Suppressor macrophage treated with lipopolysaccharide for 1 hour (primary cell): ENCODE measurements at regions not wholly inside any gene's neighbourhood (a gene's known extent, or its start where the extent isn't known, plus 50 kb on each side); places are given as distances from the start of the nearest gene placed in this dataset.

Experiments
- DNase-seq, 3 donors: peaks; one replicate each; pipeline ENCODE4 v3.0.0-alpha.2; 2020 to 2022

DNA sequence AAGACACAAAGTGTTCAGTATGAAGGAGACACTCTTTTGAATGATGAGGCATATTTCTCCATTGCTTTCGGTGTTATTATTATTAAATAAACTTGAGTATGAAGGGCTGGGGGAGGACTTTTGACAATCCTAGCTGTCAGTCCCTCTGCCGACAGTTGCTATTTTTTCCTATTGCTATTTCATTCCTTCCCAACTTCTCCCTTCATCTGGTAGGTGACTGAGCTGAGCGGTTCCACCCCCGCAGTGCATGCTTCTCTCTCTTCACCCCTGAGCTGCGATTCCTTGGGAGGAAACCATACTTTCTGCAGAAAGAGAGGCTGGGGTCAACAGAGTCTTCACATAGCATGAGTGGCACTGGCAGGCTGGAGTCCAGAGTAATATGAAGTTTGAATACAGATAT, 261.2 kb upstream of the TAC1 start:
- no peak for DNase-seq

DNA sequence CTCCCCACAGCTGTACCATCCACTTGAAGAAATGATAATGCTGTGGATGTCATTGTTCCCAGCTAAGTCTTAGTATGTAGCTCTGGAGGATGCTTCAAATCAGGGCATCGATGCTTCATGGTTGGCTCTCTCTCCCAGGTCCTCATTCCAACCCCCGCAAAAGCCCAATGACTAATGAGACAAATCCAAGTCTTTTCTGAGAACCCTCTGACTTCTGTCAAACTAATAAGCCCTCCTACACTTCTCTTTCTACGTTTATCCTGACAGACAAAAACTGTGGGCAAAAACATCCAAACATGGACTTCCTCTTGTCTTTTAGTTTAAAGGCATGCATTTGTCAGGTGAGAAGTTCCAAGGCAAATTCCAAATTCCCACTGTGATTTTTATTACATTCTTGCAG, 260.4 kb upstream of the TAC1 start:
- no peak for DNase-seq

DNA sequence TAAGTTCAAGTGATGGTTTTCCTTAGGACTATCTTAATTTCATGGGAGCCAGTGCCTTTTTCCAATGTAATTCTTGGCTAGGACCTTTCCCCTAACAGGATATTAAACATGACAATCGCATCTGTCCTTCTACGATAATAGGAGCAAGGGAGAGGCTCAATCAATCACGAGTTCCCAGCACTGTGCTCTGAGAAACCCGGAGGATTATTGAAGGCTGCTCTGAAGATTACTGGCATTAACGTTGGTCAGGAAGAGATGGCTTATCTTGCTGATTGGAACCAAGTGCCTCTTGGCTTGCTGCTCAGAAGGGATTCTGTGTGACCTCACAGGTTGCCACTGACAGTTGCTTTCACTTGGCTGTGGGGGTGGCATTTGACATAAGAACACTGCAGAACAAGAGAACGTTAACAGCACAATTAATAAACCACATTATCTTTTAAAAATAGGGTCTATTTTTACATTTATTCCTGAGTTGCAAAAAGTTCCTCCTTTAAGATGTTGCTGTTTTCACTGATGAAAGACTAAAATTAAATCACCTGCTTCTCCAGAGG, 252.1 kb upstream of the TAC1 start:
- DNase-seq, result no peak

DNA sequence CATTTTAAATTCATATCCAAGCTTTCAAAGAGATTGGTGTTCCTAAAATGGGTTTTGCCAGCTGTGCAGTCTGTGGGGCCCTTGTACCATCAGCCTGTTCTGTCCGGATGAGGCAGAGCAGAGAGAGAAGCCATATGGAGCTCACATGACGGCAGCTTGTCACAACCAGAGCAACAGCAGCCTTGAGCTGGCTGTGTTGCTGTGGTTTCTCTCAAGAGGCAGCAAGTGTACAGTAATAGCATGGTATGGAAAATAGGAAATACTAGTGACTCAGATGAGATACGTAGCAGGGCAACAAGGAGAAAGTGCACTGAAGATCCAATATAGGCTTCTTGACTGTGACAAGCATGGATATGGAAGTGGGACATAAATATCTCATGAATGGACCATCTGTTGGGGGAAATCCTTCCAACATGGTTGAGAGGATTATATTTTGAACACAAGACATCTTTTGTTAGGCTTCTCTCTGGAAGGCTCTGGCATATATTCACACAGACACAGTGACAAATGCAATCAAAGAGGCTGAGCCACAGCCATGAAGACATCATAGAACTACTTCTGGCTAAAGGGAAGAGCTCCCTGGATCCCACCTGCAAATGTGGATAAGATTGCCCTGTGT, 251.0 kb upstream of the TAC1 start:
- no peak for DNase-seq

DNA sequence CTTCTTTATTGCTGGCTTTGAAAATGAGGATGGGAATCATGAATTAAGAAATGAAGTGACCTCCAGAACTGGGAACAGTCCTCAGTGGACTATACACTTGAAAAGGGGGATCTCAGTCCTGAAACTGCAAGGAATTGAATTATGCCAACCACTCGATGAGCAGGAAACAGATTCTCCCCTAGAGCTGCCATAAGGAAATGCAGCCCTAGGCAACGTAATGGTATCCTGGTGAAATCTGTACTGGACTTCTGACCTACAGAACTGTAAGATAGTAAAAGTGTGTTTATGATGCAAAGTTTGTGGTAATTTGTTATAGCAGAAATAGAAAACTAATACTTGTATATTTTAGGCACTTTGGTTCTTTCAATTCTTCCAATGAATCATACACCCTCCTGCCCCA, 236.4 kb upstream of the TAC1 start:
- no peak for DNase-seq

DNA sequence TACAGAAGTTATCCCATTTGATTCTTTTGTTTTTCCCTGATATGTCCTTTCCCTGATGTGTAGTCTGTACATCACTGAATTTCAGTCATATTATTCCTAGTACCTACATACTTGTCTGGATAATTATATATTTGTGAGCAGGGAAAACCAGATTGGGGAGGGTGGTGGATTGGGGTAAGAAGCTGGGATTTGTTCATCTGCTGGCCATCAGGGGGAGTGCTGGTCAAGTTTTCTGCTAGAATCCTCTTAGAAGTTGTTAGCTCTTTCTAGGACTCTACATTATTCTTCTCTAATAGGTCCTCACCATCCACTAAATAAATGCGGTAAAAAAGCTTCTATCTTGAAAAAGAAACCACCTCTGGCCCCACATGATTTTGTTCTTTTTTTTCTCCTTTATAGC, 232.7 kb upstream of the TAC1 start:
- peak in 2 of 3 donors; percentile 1 to 13 for DNase-seq

DNA sequence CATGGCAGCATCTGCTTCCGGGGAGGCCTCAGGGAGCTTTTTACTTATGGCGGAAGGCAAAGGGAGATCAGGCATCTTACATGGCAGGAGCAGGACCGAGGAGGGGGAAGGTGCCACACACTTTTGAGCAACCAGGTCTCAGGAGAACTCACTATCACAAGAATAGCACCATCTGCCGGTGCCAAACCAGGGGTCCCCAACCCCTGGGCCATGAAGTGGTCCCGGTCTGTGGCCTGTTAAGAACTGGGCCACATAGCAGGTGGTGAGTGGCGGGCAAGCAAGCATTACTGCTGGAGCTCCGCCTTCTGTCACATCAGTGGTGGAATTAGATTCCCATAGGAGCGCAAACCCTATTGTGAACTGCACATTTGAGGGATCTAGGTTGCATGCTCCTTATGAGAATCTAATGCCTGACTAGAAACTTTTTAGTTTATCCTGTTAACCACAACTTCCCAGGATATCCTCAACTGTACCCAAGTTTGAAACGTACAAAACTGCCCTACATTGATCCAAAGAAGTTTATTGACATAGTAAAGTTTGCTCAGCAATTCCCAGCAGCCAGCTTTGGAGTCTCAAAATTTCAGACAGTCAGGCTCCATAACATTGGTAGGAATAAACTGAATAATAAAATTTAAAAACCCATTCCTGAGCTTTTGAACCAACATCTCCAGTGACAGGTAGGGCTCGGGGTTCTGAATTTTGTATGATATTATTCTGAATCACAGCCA, 228.4 kb upstream of the TAC1 start:
- no peak for DNase-seq

DNA sequence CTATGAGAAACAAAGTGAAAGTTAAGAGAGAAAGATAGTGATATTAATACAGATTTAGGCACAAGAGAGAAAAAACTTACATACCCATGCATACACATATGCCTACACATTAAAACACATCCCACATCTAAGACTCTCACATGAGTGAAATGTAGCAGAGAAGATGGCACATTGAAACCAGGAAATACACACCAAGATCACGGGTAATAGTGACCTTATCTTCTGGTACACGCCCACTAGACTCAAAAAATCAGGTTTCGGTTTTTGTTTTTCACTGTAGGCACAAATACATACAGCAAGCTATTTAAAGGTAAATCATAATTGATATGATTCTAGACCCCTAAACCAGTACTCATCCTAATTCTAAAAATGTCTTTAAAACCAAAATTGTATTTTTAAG, 225.2 kb upstream of the TAC1 start:
- no peak for DNase-seq

DNA sequence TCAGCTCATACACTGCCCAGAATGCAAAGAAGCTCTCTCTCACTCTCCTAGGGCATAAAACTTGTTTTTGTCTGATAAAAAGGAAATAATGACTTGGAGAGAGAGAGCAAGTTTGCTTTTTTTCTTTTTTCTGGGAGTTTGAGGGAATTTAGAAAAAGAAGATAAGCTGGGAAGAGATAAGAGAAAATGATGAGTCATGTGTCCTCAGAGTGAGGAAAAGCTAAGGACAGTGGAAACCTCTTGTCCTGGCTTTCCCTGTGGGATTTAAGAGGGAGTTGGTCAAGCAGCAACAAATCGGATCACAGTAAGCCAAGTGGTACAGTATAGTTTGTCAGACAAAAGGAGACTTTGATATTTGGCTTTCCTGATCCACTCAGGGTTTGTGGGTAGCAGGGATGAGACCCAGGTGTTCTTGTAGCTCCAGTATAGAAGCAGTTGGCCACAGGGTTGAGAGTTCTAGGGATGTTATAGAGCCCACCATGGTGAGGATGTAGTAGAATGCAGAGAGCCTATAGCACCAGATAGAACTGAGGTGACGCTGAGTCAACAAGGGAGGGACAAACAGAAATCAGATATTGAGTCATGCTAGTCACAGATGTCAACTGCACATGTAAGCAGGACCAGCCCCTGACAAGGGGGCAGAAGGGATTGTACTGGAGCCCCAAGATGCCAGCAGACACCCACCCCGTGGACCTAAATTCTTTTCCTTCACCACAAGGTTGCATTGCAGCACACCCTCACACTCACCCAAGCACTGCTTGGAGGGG, 219.3 kb upstream of the TAC1 start:
- DNase-seq, result no peak

DNA sequence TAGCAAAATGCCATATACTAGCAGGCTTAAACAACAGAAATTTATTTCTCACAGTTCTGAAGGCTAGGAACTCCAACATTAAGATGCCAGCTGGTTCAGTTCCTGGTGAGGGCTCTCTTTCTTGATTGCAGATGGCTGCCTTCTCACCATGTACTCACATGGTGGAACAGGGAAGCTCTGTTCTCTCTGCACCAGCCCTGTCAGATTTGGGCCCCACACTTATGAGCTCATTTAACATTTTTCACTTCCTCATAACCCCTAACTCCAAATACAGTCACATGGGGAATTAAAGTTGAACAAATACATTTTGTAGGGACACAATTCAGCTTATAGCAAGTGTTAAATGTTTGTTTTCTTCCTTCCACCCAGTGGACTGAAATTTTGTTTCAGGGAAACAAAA, 218.6 kb upstream of the TAC1 start:
- DNase-seq, result no peak

DNA sequence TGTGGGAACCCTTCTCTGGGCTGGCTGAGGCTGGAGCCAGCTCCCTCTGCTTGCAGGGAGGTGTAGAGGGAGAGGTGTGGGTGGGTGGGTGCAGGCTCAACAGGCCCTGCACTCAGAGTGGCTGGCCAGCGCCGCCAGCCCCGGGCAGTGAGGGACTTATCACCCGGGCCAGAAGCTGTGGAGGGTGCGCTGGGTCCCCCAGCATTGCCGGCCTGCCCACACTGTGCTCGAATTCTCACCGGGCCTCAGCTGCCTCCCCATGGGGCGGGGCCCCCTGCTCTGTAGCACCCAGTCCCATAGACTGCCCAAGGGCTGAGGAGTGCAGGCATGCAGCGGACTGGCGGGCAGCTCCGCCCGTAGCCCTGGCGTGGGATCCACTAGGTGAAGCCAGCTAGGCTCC, 190.7 kb upstream of the TAC1 start:
- DNase-seq, result no peak

DNA sequence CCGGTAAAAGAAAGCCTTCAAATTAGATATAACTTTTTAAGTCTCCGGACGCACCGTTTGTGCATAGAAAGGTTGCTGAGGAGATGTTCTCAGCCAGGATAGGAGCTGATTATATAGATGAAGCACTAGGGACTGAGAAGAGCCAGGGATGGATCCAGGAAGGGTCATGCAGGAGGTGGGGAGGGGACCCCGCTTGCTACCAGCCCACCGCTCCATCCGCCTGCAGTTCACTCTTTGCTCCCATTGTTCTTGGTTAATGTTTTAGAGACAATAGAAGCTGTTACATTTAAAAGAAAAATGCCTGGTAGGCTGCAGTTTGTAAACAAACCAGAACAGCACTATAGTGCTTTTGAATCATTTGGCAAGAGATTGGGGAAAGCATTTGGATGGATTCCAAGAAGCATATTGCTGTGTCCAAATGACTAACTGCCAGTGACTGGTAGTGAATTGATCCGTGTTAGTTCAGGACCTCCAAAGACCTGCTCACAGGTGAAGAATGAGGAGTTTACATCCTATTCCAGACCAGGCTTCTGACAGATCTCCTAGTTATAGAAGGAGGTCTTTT, 175.9 kb upstream of the TAC1 start:
- DNase-seq, result no peak

DNA sequence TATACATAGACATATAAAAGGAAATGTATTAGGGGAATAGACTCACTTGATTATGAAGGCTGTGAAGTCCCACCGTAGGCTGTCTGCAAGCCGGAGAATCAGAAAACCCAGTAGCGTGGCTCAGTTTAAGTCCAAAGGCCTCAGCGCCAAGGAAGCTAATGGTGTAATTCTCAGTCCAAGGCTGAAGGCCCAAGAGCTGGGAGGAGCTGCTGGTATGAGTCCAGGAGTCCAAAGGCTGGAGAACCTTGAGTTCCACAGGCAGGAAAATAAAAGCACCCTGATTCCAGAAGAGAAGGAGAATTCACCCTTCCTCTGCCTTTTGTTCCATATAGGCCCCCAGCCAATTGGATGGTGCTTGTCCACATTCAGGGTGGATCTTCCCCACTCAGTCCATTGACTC, 166.2 kb upstream of the TAC1 start:
- no peak for DNase-seq

DNA sequence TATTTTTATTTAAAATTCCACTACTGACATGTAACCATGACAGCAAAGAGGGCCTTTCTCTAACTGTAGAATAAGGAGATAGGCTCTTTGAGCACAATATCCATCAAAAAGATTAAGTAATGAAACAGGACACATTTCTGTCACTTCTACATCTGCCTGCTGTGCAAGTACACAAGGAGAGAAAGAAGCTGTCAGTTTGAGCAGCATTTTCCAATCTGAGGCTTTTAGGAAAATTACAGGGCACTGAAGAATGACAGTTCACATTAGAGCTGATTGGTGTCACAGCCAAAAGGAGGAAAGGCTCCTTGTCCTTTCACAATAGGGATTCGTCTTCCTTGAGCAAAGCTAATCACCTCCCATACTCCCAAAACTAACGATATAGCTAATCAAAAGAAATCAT, 158.8 kb upstream of the TAC1 start:
- DNase-seq, result no peak

DNA sequence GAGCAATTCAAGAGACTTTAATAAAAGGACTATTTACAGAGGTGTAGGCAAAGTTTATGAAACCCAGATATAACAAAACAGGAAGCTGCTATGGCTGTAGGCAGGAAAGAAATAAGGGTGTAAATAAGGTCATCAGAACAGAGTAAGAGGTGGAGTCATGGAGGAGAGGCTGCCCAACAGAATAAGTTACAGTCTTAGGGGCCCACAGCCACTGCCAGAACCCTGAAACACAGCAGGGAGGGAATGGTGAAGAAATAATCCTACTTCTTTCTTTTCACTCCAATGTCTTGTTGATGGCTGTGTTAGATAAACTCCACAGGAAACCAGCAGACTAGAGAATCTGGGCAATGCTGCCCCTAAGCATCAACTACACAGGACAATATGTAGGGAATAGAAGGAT, 155.8 kb upstream of the TAC1 start:
- no peak for DNase-seq

DNA sequence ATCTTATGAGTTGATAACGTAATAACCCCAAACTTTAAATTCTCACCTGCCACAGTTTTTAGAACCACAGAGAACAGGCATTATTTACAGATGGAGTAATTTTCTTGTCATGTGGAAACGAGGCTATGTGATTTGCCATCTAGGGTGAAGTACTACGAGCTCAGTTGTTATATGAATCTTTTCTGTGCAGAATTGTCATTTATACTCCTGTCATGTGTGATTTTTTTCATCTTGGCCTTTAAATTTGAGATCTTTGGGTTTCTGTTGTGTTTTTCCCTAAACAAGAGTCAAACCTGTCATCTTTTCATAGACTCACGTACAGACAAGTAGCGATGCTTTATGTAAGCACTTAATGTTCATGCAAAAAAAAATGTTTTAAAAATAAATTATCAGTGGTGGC, 153.7 kb upstream of the TAC1 start:
- DNase-seq, result no peak

DNA sequence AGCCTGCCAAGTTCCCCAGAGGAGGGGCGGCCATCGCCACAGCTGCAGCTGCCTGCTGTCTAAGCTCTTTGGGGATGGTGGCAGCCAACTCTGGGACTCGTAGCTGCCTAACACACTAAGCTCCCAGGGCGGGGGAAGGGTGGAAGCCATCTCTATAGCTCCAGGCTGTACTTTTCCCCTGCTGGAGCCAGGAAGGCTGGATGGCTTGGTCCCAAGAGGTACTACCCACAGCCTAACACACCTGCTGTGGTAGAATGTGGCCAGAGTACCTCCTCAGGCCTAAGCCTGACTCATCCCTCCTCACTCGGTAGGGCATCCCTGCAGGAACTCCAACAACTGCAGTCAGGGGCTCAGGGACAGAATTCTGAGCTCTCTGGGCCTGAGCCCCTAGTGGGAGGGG, 151.7 kb upstream of the TAC1 start:
- DNase-seq, result no peak

DNA sequence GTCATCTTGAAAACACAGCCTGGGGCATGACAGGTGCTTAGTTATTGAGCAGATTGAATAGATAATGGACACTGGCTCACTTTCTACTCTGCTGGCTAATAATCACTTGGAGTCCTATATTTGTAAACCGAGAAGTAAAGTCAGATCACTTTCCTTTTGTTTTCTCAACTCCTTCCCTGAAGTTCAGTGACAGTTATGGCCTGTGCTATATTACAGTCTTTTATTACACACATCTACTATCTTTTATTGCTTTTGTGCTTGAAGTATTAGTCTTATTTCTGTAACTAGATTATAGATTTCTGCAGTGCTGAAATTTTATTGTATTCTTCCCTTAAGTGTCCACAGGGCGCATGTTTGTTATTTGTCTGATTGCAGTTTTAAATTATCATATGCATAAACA, 136.4 kb upstream of the TAC1 start:
- DNase-seq, result no peak

DNA sequence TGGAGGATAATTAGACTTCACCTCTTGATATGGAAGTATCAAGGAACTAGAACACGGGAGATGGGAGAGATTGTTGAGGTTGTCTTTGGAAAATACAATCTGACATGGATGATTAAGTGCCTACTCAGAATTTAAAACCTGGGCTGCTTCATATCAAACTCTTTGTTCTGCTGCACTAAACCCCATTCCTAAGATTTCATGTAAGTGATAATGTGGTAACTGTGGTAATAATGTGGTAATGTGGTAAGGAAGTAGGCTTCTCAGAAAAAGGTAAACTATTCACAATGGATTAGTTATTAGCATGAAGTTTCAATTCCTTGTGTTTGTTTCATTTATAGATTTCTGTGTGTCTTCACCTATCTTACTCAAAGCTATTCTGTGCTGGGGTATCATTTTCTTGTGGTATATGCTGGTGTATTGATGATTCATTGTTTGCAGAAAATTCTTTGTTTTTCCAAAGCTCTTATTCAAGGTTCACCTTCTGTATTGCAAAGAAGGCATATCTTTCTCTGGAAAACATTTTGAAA, 129.9 kb upstream of the TAC1 start:
- no peak for DNase-seq

DNA sequence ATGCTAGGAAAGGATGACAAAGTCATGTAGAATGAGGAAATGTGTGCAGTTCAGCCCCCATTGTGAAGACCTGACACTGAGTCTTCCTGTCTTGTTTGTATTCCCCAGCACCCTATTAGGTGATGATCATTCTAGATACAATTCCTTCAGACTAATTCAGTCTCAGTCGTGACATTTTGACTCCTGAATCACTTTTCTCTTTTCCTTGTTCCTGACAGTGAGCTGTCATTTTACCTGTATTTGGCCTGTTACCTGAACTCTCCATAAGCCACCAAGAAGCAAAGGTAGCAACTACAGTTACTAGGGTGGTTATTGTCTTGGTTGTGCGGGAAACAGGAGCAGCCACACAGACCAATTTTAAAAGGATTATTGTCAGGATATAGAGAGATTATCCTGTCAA, 111.4 kb upstream of the TAC1 start:
- no peak for DNase-seq

DNA sequence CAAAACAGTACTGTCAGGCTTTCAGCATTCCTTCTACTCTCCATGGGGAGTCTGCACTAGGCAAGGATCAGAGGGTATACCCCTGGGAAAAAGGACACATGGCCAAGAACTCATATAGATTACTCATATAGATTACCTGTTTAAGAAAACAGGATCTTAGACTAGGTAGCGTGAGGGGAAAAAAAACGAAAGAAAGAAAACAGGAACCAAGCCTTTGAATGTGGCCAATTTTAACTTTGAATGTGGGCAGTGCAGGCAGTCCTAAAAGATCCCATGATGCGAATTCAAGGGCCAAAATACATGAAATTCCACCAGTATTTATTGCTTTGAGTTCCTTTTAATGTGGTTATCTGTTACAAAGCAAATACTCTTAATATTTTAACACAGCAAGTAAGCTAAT, 108.6 kb upstream of the TAC1 start:
- no peak for DNase-seq

DNA sequence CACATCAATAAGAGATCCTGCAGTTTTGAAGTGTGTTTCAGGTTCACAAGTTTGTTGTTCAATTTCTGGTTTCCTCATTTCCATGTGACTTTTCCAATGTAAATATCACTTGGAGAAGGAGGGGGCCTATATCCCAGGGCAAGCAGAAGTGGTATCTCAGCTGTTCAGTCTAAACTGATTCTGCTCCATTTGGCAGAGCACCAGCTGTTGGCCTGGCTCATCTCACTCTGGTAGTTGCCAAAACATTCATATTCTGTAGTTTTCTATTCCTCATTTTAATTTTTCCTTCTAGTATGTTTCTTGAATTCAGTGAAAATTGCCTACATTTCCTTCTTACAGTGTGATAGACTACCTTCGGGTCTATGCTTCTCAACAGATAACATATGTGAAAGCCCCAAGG, 101.8 kb upstream of the TAC1 start:
- DNase-seq, result no peak

DNA sequence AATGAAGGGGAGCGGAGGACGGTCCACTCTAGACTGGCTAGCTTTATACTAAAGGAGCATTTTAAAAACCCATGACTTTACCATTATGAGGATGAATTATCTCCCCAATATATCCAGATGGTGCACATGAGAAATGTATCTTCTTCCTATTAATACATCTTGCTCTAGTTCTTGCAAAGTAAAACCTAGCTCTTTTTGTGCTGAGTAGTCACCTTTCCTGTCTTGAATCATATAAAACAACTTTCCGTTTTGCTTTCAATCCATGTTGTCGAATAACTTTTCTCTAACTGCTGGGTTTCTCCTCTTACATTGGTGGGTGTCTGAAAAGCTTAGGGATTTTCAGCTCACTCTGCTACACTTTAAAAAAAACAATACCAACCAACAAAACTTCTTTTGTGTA, 96.3 kb upstream of the TAC1 start:
- no peak for DNase-seq

DNA sequence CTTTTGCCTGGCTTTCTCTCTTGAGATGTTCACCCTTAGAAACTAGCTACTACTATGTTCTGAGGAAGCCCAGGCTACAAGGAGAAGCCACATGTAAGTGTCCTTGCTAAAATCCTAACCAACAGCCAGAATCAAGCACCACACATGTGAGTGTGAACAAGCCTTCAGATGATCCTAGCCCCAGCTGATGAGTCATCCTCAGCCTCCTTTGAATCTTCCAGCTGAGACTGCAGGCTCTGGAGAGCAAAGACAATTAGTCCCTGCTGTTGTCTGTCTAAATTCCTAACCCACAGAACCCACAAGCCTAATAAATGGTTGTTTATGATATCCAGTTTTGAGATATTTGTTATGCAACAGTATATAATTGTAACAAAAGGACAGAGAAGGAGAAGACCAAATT, 92.8 kb upstream of the TAC1 start:
- peak in 1 of 3 donors; percentile 5 for DNase-seq
